ENCODE measurements at regions not wholly inside any gene's neighbourhood (a gene's known extent, or its start where the extent isn't known, plus 50 kb on each side); places are given as distances from the start of the nearest gene placed in this dataset.

DNA sequence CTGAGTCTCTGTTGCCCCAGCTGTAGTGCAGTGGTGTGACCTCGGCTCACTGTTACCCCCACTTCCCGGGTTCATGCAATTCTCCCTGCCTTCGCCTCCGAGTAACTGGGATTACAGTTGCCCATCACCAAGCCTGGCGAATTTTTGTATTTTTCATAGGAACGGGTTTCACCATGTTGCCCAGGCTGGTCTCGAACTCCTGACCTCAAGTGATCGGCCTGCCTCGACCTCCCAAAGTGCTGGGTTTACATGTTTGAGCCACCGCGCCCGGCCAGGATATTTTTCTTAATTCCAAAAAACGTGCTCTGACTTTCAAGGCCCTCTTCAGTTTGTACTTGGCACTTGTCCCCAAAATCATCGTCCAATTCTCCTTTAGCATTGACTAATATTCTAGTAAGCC lies 129.2 kb upstream of the EPHA5 start:
- H2AFZ ChIP-seq (ENCODE audit: low read depth, low read length) = no peak overlapping the region
- ChIA-PET POLR2A (no interaction called here), CTCF (no interaction called here)
- FAIRE-seq (no peak), DNase-seq (ENCODE audit: low read depth, low spot score) (no peak)
- no peaks in the 10 kb centered on the region for H3K27me3 ChIP-seq (ENCODE audit: control insufficient read depth in 2 of 2, insufficient read depth in 2 of 2, low read length in 2 of 2)
- no peaks in the 10 kb centered on the region for H3K9me3 ChIP-seq (replicated peaks; ENCODE audit: control insufficient read depth, insufficient read depth, low read length)
- H3K9me1 ChIP-seq (replicated peaks; ENCODE audit: control insufficient read depth, extremely low read depth, insufficient read depth, low read length) = no peaks in the 10 kb centered on the region
- no peak overlapping the region for H3K9ac ChIP-seq (replicated peaks; ENCODE audit: extremely low read depth, insufficient read depth, low read length)
- no peaks in the 10 kb centered on the region for H3K4me1 ChIP-seq (ENCODE audit: control insufficient read depth, extremely low read depth, insufficient read depth, low read length)
- no peaks in the 10 kb centered on the region for H3K79me2 ChIP-seq (ENCODE audit: control insufficient read depth, insufficient read depth, low read length)
- H3K27ac ChIP-seq (ENCODE audit: insufficient read depth, low read depth, low read length) = no peak overlapping the region
- no peak overlapping the region for H3K4me2 ChIP-seq (ENCODE audit: insufficient read depth, low read length)
- TF ChIP-seq, protein P1, sequence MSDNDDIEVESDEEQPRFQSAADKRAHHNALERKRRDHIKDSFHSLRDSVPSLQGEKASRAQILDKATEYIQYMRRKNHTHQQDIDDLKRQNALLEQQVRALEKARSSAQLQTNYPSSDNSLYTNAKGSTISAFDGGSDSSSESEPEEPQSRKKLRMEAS (IDR thresholded peaks at IDR 0.05; ENCODE audit: insufficient read depth, insufficient read length) = no peak
- TF ChIP-seq MYC (IDR thresholded peaks at IDR 0.05; ENCODE audit: low read depth, low read length) = no peak
- TF ChIP-seq EZH2 (IDR thresholded peaks at IDR 0.05; ENCODE audit: borderline replicate concordance, low read depth, low read length, severe bottlenecking) = no peak
- no peak for TF ChIP-seq POLR2A (IDR thresholded peaks at IDR 0.05; ENCODE audit: low read depth, low read length)
- no peak for TF ChIP-seq POLR2AphosphoS5 (IDR thresholded peaks at IDR 0.05; ENCODE audit: insufficient read depth, low read depth, low read length)
- TF ChIP-seq FOS (IDR thresholded peaks at IDR 0.05; ENCODE audit: borderline replicate concordance, insufficient read depth, low read length) = no peak
- no peak for TF ChIP-seq JUN (IDR thresholded peaks at IDR 0.05; ENCODE audit: borderline replicate concordance, insufficient read depth, insufficient read length, low read depth)
- no peak for TF ChIP-seq GATA2 (IDR thresholded peaks at IDR 0.05; ENCODE audit: insufficient read depth, insufficient read length, low read depth, low read length)
- TF ChIP-seq, protein P2, sequence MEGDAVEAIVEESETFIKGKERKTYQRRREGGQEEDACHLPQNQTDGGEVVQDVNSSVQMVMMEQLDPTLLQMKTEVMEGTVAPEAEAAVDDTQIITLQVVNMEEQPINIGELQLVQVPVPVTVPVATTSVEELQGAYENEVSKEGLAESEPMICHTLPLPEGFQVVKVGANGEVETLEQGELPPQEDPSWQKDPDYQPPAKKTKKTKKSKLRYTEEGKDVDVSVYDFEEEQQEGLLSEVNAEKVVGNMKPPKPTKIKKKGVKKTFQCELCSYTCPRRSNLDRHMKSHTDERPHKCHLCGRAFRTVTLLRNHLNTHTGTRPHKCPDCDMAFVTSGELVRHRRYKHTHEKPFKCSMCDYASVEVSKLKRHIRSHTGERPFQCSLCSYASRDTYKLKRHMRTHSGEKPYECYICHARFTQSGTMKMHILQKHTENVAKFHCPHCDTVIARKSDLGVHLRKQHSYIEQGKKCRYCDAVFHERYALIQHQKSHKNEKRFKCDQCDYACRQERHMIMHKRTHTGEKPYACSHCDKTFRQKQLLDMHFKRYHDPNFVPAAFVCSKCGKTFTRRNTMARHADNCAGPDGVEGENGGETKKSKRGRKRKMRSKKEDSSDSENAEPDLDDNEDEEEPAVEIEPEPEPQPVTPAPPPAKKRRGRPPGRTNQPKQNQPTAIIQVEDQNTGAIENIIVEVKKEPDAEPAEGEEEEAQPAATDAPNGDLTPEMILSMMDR (IDR thresholded peaks at IDR 0.05; ENCODE audit: extremely low read depth in 1 of 2, insufficient read depth in 1 of 2, low read depth in 1 of 2, low read length in 2 of 2) = no peak
- dilution Hi-C loops (cut with MboI; ENCODE audit: extremely low pct_ligation_motif_present, low sequenced_read_pairs) = no loop called here
- no TSS peak for BruUV-seq (replicated peaks)
- no peaks in the 10 kb centered on the region for H4K20me1 ChIP-seq (replicated peaks; ENCODE audit: control insufficient read depth, extremely low read depth, insufficient read depth, low read length)
- no peak overlapping the region for H3K4me3 ChIP-seq (replicated peaks in 1 of 3; ENCODE audit: insufficient read depth in 1 of 3, low read depth in 1 of 3, low read length in 3 of 3)
- H3K36me3 ChIP-seq (ENCODE audit: control insufficient read depth in 2 of 2, extremely low read depth in 1 of 2, insufficient read depth in 2 of 2, low read length in 2 of 2) = no peaks in the 10 kb centered on the region
- intact Hi-C loops (cut with micrococcal nuclease) = no loop called here

All from endothelial cell of umbilical vein (primary cell).